Keratinocyte (primary cell): ENCODE measurements at regions not wholly inside any gene's neighbourhood (a gene's known extent, or its start where the extent isn't known, plus 50 kb on each side); places are given as distances from the start of the nearest gene placed in this dataset.

ENCODE experiments used
- DNase-seq: peaks from one replicate; pipeline ENCODE4 v3.0.0-alpha.2; 2011; ENCODE audit warnings: low read depth, missing footprints, low spot score
- FAIRE-seq: peaks from 2 replicates; lab custom pipeline; 2011; peaks lifted over from hg19 to GRCh38; lab: Jason Lieb, UNC
- H2AFZ ChIP-seq: 2 replicates; pipeline ENCODE4 v1.6.0; 2012; ENCODE audit warnings: low read length, control low read depth, inconsistent platforms; ENCODE audit not compliant: control insufficient read depth
- H3K27ac ChIP-seq: 2 replicates; pipeline ENCODE4 v1.5.1; 2011; ENCODE audit warnings: low read length; ENCODE audit not compliant: control insufficient read depth, insufficient read depth
- H3K27me3 ChIP-seq: 3 replicates; pipeline ENCODE4 v1.6.0; 2011; ENCODE audit warnings: low read length; ENCODE audit not compliant: control insufficient read depth, insufficient read depth; ENCODE audit errors: extremely low read depth
- H3K36me3 ChIP-seq, 2 experiments: 2 replicates in 1 of 2; 3 replicates in 1 of 2; pipeline ENCODE4 v1.5.1; 2011; ENCODE audit warnings: low read length in 2 of 2, mild to moderate bottlenecking in 1 of 2; ENCODE audit not compliant: control insufficient read depth in 2 of 2, insufficient read depth in 2 of 2; ENCODE audit errors: extremely low read depth in 1 of 2
- H3K4me1 ChIP-seq: 3 replicates; pipeline ENCODE4 v1.5.1; 2011; ENCODE audit warnings: low read length; ENCODE audit not compliant: control insufficient read depth, insufficient read depth; ENCODE audit errors: extremely low read depth
- H3K4me2 ChIP-seq: 3 replicates; pipeline ENCODE4 v1.6.0; 2011; ENCODE audit warnings: low read depth, low read length; ENCODE audit not compliant: control insufficient read depth, insufficient read depth; ENCODE audit errors: extremely low read depth
- H3K4me3 ChIP-seq, 3 experiments: fragments of 200-600 bp in 1 of 3; sonication (generic) in 1 of 3; 2 replicates in 2 of 3; 3 replicates in 1 of 3; pipeline ENCODE4 v1.5.1; 2011 to 2016; ENCODE audit warnings: low read length in 3 of 3, mild to moderate bottlenecking in 3 of 3, control low read depth in 2 of 3, inconsistent platforms in 1 of 3, low read depth in 1 of 3, mixed read lengths in 1 of 3, mixed run types in 1 of 3, moderate library complexity in 1 of 3; ENCODE audit not compliant: control insufficient read depth in 2 of 3, insufficient read depth in 2 of 3; ENCODE audit errors: extremely low read depth in 1 of 3
- H3K79me2 ChIP-seq: 2 replicates; pipeline ENCODE4 v1.6.0; 2012; ENCODE audit warnings: low read length; ENCODE audit not compliant: control insufficient read depth, insufficient read depth
- H3K9ac ChIP-seq: 3 replicates; pipeline ENCODE4 v1.6.0; 2011; ENCODE audit warnings: low read length; ENCODE audit not compliant: control insufficient read depth, insufficient read depth; ENCODE audit errors: extremely low read depth
- H3K9me1 ChIP-seq: 3 replicates; pipeline ENCODE4 v1.6.0; 2011; ENCODE audit warnings: low read length; ENCODE audit not compliant: control insufficient read depth, insufficient read depth; ENCODE audit errors: extremely low read depth
- H3K9me3 ChIP-seq: 2 replicates; pipeline ENCODE4 v1.5.1; 2012; ENCODE audit warnings: low read depth, low read length; ENCODE audit not compliant: control insufficient read depth
- H4K20me1 ChIP-seq: 3 replicates; pipeline ENCODE4 v1.6.0; 2011; ENCODE audit warnings: low read length; ENCODE audit not compliant: control insufficient read depth, insufficient read depth; ENCODE audit errors: extremely low read depth
- CTCF ChIP-seq, 3 experiments: IDR thresholded peaks in 1 of 3; conservative IDR thresholded peaks in 1 of 3; optimal IDR thresholded peaks in 1 of 3; 2 replicates in 2 of 3; 3 replicates in 1 of 3; pipeline versions ENCODE3 to v1.5.1; 2011; ENCODE audit warnings: low read length in 3 of 3, mild to moderate bottlenecking in 3 of 3, moderate library complexity in 2 of 3, control low read depth in 1 of 3, inconsistent platforms in 1 of 3; ENCODE audit not compliant: insufficient read depth in 2 of 3; ENCODE audit errors: extremely low read depth in 1 of 3
- EZH2 ChIP-seq: IDR thresholded peaks from one replicate; pipeline ENCODE4 v1.6.1; 2012; ENCODE audit warnings: inconsistent platforms, mild to moderate bottlenecking, low read length, moderate library complexity
- dilution Hi-C: fragments of 300-500 bp; cut with MboI; formaldehyde crosslinking; loops from one replicate; pipeline ENCODE4 v1.7.0; 2020; ENCODE audit warnings: low sequenced_read_pairs; ENCODE audit not compliant: extremely low pct_ligation_motif_present

DNA sequence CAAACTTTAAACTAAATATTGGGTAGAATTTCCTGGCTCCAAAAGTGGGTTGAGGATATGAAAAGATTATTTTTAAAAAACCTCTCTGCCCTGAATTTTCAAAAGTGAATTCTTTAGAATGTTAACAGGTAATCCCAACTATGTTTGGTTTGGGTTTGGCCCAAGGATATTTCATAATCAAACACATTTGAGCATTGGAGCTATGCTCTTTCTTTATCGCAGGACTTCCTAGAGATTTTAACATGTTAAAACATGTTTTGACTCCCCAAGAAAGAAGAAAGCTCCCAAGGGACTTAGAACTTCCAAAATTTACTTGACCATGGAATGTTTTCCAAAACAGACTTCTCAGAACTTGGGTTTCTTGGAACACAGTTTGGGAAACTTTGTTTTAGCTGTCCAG lies 75.6 kb upstream of the SYNPR start:
- Histone ChIP-seq H3K4me3 (no peak overlapping the region), H3K9me3 (no peaks in the 10 kb centered on the region), H3K4me2 (no peak overlapping the region), H3K27me3 (no peaks in the 10 kb centered on the region), H3K79me2 (no peaks in the 10 kb centered on the region), H3K36me3 (no peaks in the 10 kb centered on the region), H3K9ac (no peak overlapping the region), H3K4me1 (no peaks in the 10 kb centered on the region), H3K27ac (no peak overlapping the region), H4K20me1 (no peaks in the 10 kb centered on the region), H3K9me1 (no peaks in the 10 kb centered on the region), H2AFZ (no peak overlapping the region)
- FAIRE-seq (no peak), DNase-seq (no peak)
- dilution Hi-C loops, result no loop called here
- no peak for TF ChIP-seq EZH2
- no peak for TF ChIP-seq CTCF (optimal IDR thresholded peaks at IDR 0.05 in 1 of 3, IDR thresholded peaks at IDR 0.05 in 1 of 3, conservative IDR thresholded peaks at IDR 0.05 in 1 of 3; ENCODE audit: extremely low read depth in 1 of 3, insufficient read depth in 2 of 3, low read length in 3 of 3)

DNA sequence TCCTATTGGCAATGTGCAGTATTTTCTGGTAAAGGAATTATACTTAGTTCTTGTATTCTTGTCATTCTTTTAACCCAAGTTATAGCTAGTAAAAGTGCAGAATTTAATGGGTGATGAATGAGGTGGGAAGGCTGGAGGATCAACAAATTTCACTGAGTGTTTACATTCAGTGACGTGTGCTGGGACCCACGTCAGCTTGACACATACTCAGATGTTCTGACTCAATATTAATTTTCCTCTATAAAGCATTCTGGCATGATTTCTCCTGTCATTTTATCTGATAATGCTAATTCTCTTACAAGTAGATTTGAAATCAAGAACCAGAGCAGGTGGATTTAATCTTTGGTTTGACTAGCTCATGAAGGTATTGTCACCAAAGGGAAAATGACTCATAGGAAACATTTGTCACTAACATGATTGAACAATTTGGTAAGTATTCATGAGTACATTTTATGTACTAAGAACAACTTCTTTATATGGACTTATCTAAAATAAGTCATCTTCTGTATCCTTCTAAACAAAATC lies 71.0 kb upstream of the SYNPR start:
- no peak for TF ChIP-seq EZH2
- no peak for TF ChIP-seq CTCF (optimal IDR thresholded peaks at IDR 0.05 in 1 of 3, IDR thresholded peaks at IDR 0.05 in 1 of 3, conservative IDR thresholded peaks at IDR 0.05 in 1 of 3; ENCODE audit: extremely low read depth in 1 of 3, insufficient read depth in 2 of 3, low read length in 3 of 3)
- no peak for DNase-seq
- Histone ChIP-seq H4K20me1 (no peaks in the 10 kb centered on the region), H3K36me3 (no peaks in the 10 kb centered on the region), H3K79me2 (no peaks in the 10 kb centered on the region), H2AFZ (no peak overlapping the region), H3K9me1 (no peaks in the 10 kb centered on the region), H3K4me2 (no peak overlapping the region), H3K4me3 (no peak overlapping the region), H3K27ac (no peak overlapping the region), H3K9me3 (no peaks in the 10 kb centered on the region), H3K9ac (no peak overlapping the region), H3K27me3 (no peaks in the 10 kb centered on the region), H3K4me1 (no peaks in the 10 kb centered on the region)
- no peak for FAIRE-seq
- dilution Hi-C loops, result no loop called here
